ENCODE measurements at regions not wholly inside any gene's neighbourhood (a gene's known extent, or its start where the extent isn't known, plus 50 kb on each side); places are given as distances from the start of the nearest gene placed in this dataset.
A peak's percentile ranks its signal among the peaks of the same experiment; 100 is the strongest.

GRCh38 chr22:46076651-46077339, 73.5 kb upstream of the PPARA start:
- H3K4me1 ChIP-seq (ENCODE audit: control insufficient read depth, insufficient read depth, low read length): peaks cover 33% of the 10 kb centered on the region
- no peaks in the 10 kb centered on the region for H3K27me3 ChIP-seq (replicated peaks; ENCODE audit: control insufficient read depth, insufficient read depth, low read length)
- peaks cover 43% of the 10 kb centered on the region for H3K36me3 ChIP-seq (ENCODE audit: control insufficient read depth, insufficient read depth, low read length, severe bottlenecking)
- DNase-seq (ENCODE audit: low read depth): peak; percentile 76
- H3K9ac ChIP-seq (ENCODE audit: low read length): peak overlapping the region; percentile 100
- H3K4me3 ChIP-seq (ENCODE audit: low read length): peak overlapping the region; percentile 100
- H3K9me3 ChIP-seq (ENCODE audit: control insufficient read depth, low read length): no peaks in the 10 kb centered on the region

GRCh38 chr22:46077669-46078099, 72.6 kb upstream of the PPARA start:
- no peaks in the 10 kb centered on the region for H3K9me3 ChIP-seq (ENCODE audit: control insufficient read depth, low read length)
- H3K36me3 ChIP-seq (ENCODE audit: control insufficient read depth, insufficient read depth, low read length, severe bottlenecking): peaks cover 48% of the 10 kb centered on the region
- no peak for DNase-seq (ENCODE audit: low read depth)
- H3K4me3 ChIP-seq (ENCODE audit: low read length): peak overlapping the region; percentile 100
- H3K4me1 ChIP-seq (ENCODE audit: control insufficient read depth, insufficient read depth, low read length): peaks cover 33% of the 10 kb centered on the region
- peak overlapping the region; percentile 100 for H3K9ac ChIP-seq (ENCODE audit: low read length)
- H3K27me3 ChIP-seq (replicated peaks; ENCODE audit: control insufficient read depth, insufficient read depth, low read length): no peaks in the 10 kb centered on the region

DNA sequence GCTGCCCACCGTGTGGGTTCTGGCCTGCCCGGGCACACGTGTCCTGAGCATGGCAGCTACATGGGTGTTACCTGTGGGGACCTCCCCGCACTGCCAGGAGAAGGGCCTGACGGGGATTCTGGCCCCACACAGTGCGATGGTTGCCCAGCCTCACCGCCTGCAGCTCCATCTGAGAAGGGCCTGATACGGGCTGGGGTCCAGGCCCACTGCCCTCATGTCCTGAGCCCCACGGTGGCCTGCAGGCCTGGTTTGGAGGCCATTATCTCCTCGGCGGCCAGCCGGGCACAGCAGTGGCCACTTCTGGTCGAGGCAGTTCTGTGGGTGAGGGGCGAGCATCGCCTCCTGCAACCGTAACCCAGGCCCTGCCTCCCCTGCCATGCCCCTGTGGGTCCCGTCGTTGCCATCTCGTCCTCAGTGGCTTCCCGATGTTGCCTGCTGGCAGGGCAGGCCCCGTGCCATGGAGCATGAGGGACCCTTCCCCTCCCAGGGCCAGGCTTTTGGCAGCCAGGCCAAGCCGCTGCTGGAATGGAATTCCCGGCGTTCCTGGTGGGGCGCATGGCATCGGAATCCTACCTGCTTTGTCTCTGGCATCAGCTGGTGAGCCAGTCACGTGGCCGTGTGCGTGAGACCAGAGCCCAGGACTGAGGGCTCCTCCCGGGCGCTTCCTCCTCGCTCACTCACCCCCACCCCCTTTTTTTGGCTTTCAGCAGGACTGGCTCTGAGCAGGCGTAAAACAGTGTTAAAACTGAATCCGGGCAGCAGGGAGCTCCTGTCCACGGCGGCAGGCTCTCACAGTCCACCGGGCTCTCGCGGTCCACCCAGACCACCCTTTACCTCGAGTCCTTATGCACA, 71.9 kb upstream of the PPARA start:
- no peak for DNase-seq (ENCODE audit: low read depth)
- peaks cover 50% of the 10 kb centered on the region for H3K36me3 ChIP-seq (ENCODE audit: control insufficient read depth, insufficient read depth, low read length, severe bottlenecking)

DNA sequence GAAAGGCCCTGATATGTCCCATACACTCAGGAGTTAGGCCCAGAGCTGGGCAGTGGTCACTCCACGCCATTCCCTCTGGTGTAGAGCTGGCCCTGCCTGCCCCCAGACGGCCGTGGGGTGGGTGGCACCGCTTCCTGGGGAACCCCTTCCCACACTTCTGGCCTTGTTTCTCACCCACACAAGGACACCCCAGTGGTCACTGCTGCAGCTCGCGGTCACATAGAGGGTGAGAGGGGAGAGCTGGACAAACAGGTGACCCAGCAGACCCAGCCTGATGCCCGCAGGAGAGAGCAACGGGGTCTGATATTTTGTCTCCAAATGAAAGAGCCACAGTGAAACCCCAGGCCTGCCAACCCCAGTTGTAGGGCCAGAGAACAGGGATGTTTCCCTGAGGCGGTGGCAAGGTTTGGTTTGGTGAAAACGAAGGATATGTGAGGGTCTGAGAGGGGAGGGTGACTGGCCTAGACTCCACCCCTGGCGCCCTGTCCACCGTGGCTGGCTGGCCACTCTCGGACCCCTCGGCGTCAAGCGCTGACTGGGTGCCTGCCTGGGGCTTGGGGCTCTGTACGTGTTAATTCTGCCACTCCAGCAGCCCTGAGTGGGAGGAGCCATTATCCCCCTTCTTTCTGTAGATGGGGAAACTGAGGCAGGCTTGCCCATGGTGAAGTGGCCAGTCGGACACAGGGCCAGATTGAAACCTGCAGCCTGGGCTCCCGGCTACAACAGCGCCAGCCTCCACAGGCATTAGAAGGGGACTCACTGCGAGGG, 71.0 kb upstream of the PPARA start:
- Histone ChIP-seq H3K9ac (ENCODE audit: low read length) (peak overlapping the region; percentile 100), H3K27me3 (replicated peaks; ENCODE audit: control insufficient read depth, insufficient read depth, low read length) (no peaks in the 10 kb centered on the region), H3K4me1 (ENCODE audit: control insufficient read depth, insufficient read depth, low read length) (peaks cover 49% of the 10 kb centered on the region), H3K9me3 (ENCODE audit: control insufficient read depth, low read length) (no peaks in the 10 kb centered on the region), H3K4me3 (ENCODE audit: low read length) (peak overlapping the region; percentile 100), H3K36me3 (ENCODE audit: control insufficient read depth, insufficient read depth, low read length, severe bottlenecking) (peaks cover 50% of the 10 kb centered on the region)
- DNase-seq (ENCODE audit: low read depth): no peak

More for the DNA sequence above, 71.9 kb upstream of the PPARA start:
- Histone ChIP-seq H3K9ac (ENCODE audit: low read length) (peak overlapping the region; percentile 100), H3K4me1 (ENCODE audit: control insufficient read depth, insufficient read depth, low read length) (peaks cover 41% of the 10 kb centered on the region), H3K4me3 (ENCODE audit: low read length) (peak overlapping the region; percentile 100), H3K9me3 (ENCODE audit: control insufficient read depth, low read length) (no peaks in the 10 kb centered on the region), H3K27me3 (replicated peaks; ENCODE audit: control insufficient read depth, insufficient read depth, low read length) (no peaks in the 10 kb centered on the region)

GRCh38 chr22:46079861-46080821, 70.2 kb upstream of the PPARA start:
- Histone ChIP-seq H3K9ac (ENCODE audit: low read length) (peak overlapping the region; percentile 100), H3K27me3 (replicated peaks; ENCODE audit: control insufficient read depth, insufficient read depth, low read length) (no peaks in the 10 kb centered on the region), H3K9me3 (ENCODE audit: control insufficient read depth, low read length) (no peaks in the 10 kb centered on the region), H3K4me1 (ENCODE audit: control insufficient read depth, insufficient read depth, low read length) (peaks cover 55% of the 10 kb centered on the region), H3K36me3 (ENCODE audit: control insufficient read depth, insufficient read depth, low read length, severe bottlenecking) (peaks cover 47% of the 10 kb centered on the region), H3K4me3 (ENCODE audit: low read length) (peak overlapping the region; percentile 100)
- no peak for DNase-seq (ENCODE audit: low read depth)

DNA sequence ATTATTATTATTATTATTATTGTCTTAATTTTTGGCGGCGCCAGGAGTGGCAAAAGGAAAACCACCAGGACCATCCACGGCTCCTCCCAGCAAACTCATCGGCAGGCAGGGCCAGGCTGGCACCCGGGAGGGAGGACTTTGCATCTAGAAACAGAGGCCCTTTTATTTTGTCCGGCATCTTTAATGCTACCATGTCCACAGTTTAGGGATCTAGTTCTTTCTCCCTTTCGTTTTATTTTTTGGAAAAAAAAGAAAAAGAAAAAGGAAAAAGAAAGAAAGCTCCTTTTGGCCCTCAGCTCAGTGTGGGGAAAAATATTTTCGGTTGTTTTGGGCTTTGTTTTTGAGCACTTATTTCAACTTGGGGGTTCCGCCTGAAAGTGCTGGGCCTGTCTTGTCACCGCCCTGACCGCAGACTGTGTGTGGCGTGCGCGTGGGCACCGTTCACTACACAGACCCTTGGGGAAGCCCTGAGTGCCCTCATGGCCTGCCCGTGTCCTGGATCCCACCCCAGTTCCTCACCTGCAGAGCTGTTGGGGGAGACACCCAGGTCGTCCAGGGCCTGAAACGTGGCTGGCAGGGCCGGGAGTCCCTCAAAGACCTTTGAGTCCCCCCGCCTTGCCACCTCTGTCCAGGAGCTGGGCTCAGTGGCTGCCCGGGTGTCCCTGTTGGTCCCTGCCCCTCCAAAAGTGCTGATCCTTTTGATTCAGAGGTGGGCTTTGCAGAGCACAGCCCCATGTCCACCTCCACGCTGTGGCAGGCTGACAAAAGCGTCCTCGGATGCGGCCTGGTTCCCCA, 69.1 kb upstream of the PPARA start:
- H3K9me3 ChIP-seq (ENCODE audit: control insufficient read depth, low read length): no peaks in the 10 kb centered on the region
- peak overlapping the region; percentile 100 for H3K4me3 ChIP-seq (ENCODE audit: low read length)
- peak overlapping the region; percentile 100 for H3K9ac ChIP-seq (ENCODE audit: low read length)
- H3K27me3 ChIP-seq (replicated peaks; ENCODE audit: control insufficient read depth, insufficient read depth, low read length): no peaks in the 10 kb centered on the region
- H3K4me1 ChIP-seq (ENCODE audit: control insufficient read depth, insufficient read depth, low read length): peaks cover 53% of the 10 kb centered on the region
- DNase-seq (ENCODE audit: low read depth): no peak
- H3K36me3 ChIP-seq (ENCODE audit: control insufficient read depth, insufficient read depth, low read length, severe bottlenecking): peaks cover 39% of the 10 kb centered on the region

- no peaks in the 10 kb centered on the region for H3K9me3 ChIP-seq (ENCODE audit: control insufficient read depth, low read length)
Observed at GRCh38 chr22:46081831-46082210, 68.5 kb upstream of the PPARA start.

DNA sequence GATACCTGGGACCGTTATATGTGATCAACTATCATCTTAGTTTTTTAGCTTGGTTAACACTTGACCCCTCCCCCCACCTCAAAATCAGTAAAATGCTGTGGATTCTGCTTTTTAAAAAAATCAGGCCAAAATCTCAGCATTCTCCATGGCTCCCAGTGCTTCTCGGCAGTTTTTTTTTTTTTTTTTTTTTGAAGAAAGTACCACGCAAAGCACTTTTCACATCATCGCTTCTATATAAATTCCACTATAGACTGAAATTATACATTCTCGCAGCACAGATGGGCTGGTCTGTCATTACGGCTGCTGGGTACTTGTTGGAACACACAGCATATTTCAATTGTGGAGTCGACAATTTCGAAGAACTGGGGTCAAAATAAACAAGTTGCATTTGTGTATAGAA, 67.7 kb upstream of the PPARA start:
- DNase-seq (ENCODE audit: low read depth): no peak
- no peaks in the 10 kb centered on the region for H3K27me3 ChIP-seq (replicated peaks; ENCODE audit: control insufficient read depth, insufficient read depth, low read length)
- no peaks in the 10 kb centered on the region for H3K9me3 ChIP-seq (ENCODE audit: control insufficient read depth, low read length)
- H3K4me1 ChIP-seq (ENCODE audit: control insufficient read depth, insufficient read depth, low read length): peaks cover 58% of the 10 kb centered on the region
- peak overlapping the region; percentile 100 for H3K9ac ChIP-seq (ENCODE audit: low read length)
- H3K36me3 ChIP-seq (ENCODE audit: control insufficient read depth, insufficient read depth, low read length, severe bottlenecking): peaks cover 47% of the 10 kb centered on the region
- peak overlapping the region; percentile 100 for H3K4me3 ChIP-seq (ENCODE audit: low read length)

More at GRCh38 chr22:46081831-46082210, 68.5 kb upstream of the PPARA start:
- Histone ChIP-seq H3K9ac (ENCODE audit: low read length) (peak overlapping the region; percentile 100), H3K36me3 (ENCODE audit: control insufficient read depth, insufficient read depth, low read length, severe bottlenecking) (peaks cover 40% of the 10 kb centered on the region), H3K4me3 (ENCODE audit: low read length) (peak overlapping the region; percentile 100), H3K4me1 (ENCODE audit: control insufficient read depth, insufficient read depth, low read length) (peaks cover 56% of the 10 kb centered on the region), H3K27me3 (replicated peaks; ENCODE audit: control insufficient read depth, insufficient read depth, low read length) (no peaks in the 10 kb centered on the region)
- DNase-seq (ENCODE audit: low read depth): no peak

DNA sequence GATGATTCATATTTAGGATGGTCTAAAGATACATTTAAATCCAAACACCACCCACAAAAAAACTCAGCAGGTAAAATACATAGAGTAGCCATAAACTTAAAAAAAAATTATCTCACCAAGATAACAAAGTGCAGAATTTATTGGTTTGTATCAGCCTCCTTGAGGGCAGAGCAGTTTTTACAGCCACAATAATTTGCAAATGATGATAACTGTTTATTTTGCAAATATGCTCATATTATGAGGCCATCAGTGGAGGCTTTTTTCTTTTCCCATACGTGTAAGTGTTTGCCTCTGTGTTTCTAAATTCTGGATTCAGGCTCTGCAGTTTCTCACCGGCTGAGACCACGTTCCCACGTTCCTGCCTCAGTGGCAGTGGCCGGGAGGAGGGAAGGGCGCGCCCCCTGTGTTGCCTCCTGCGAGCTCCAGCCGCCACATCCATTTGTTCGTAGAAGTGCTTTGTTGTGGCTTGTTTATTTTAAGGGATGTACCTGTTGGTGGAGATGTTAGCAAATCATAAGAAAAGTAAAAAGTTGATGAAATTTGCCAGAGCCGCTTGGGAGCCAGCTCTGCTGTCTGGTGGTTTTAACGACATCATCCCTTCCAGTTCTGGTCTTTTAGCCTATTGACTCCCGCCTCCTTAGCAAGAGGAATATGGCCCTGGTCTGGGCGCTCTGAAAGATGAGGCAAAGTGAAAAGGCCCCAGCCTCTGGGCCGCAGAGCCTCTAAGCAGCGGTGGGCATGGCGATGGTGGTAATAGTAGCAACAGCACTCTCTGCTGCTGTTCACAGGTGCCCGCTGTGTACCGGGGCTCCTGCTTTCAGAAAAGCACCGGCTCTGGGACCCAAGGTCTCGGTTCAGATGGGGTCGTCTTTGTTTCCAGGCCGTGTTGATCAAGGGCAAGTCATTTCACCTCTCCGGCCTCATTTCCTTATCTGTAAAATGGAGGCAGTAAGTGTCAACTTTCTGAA, 66.7 kb upstream of the PPARA start:
- Histone ChIP-seq H3K27me3 (replicated peaks; ENCODE audit: control insufficient read depth, insufficient read depth, low read length) (no peaks in the 10 kb centered on the region), H3K9ac (ENCODE audit: low read length) (peak overlapping the region; percentile 100), H3K4me1 (ENCODE audit: control insufficient read depth, insufficient read depth, low read length) (peaks cover 56% of the 10 kb centered on the region), H3K4me3 (ENCODE audit: low read length) (peak overlapping the region; percentile 100), H3K9me3 (ENCODE audit: control insufficient read depth, low read length) (no peaks in the 10 kb centered on the region), H3K36me3 (ENCODE audit: control insufficient read depth, insufficient read depth, low read length, severe bottlenecking) (peaks cover 49% of the 10 kb centered on the region)
- no peak for DNase-seq (ENCODE audit: low read depth)
